ENCODE measurements at regions not wholly inside any gene's neighbourhood (a gene's known extent, or its start where the extent isn't known, plus 50 kb on each side); places are given as distances from the start of the nearest gene placed in this dataset.
"Not testable (repeated sequence)": the region's sequence is repeated elsewhere in the genome, so short reads cannot be mapped to it uniquely, and the experiment has no call there.

- no peaks in the 10 kb centered on the region for H3K4me1 Mint-ChIP-seq
Measured at GRCh38 chr4:57373991-57374390, 263.8 kb upstream of the IGFBP7 start.

GRCh38 chr4:57371671-57372070 lies 261.5 kb upstream of the IGFBP7 start:
- Mint-ChIP-seq H3K9me3 (peaks cover 0 to 4% (median 0%) of the 10 kb centered on the region in 7 donors), H3K27me3 (no peaks in the 10 kb centered on the region), H3K27ac (no peak overlapping the region), H3K36me3 (no peaks in the 10 kb centered on the region), H3K4me1 (no peaks in the 10 kb centered on the region), H3K4me3 (no peak overlapping the region)
- ATAC-seq (ENCODE audit: low read depth in 2 of 2) (no peak), DNase-seq (no peak)

More at GRCh38 chr4:57373991-57374390, 263.8 kb upstream of the IGFBP7 start:
- ATAC-seq (ENCODE audit: low read depth in 2 of 2) (no peak), DNase-seq (no peak)
- Mint-ChIP-seq H3K27me3 (no peaks in the 10 kb centered on the region), H3K27ac (no peak overlapping the region), H3K9me3 (peaks cover 0 to 4% (median 0%) of the 10 kb centered on the region in 7 donors), H3K36me3 (no peaks in the 10 kb centered on the region), H3K4me3 (no peak overlapping the region)

- H3K27ac Mint-ChIP-seq, result no peak overlapping the region
- DNase-seq, result no peak
- no peaks in the 10 kb centered on the region for H3K4me1 Mint-ChIP-seq
- peaks cover 0 to 4% (median 0%) of the 10 kb centered on the region in 7 donors for H3K9me3 Mint-ChIP-seq
- no peak for ATAC-seq (ENCODE audit: low read depth in 2 of 2)
- H3K27me3 Mint-ChIP-seq, result no peaks in the 10 kb centered on the region
- no peaks in the 10 kb centered on the region for H3K36me3 Mint-ChIP-seq
- no peak overlapping the region for H3K4me3 Mint-ChIP-seq
Measured at GRCh38 chr4:57370691-57371090, 260.5 kb upstream of the IGFBP7 start.

GRCh38 chr4:57369446-57369845 lies 259.3 kb upstream of the IGFBP7 start:
- H3K9me3 Mint-ChIP-seq, result peaks cover 0 to 4% (median 0%) of the 10 kb centered on the region in 7 donors
- H3K4me1 Mint-ChIP-seq, result no peaks in the 10 kb centered on the region
- ATAC-seq (ENCODE audit: low read depth in 2 of 2) (no peak), DNase-seq (no peak)
- no peaks in the 10 kb centered on the region for H3K27me3 Mint-ChIP-seq
- no peak overlapping the region for H3K4me3 Mint-ChIP-seq
- no peaks in the 10 kb centered on the region for H3K36me3 Mint-ChIP-seq
- H3K27ac Mint-ChIP-seq, result no peak overlapping the region

- ATAC-seq (ENCODE audit: low read depth in 2 of 2) (no peak), DNase-seq (no peak)
- H3K9me3 Mint-ChIP-seq, result peaks cover 0 to 4% (median 0%) of the 10 kb centered on the region in 7 donors
- no peaks in the 10 kb centered on the region for H3K36me3 Mint-ChIP-seq
- no peak overlapping the region for H3K4me3 Mint-ChIP-seq
- H3K4me1 Mint-ChIP-seq, result no peaks in the 10 kb centered on the region
- H3K27me3 Mint-ChIP-seq, result no peaks in the 10 kb centered on the region
- H3K27ac Mint-ChIP-seq, result no peak overlapping the region
Measured at GRCh38 chr4:57364255-57364654, 254.1 kb upstream of the IGFBP7 start.

GRCh38 chr4:57363346-57363745 lies 253.2 kb upstream of the IGFBP7 start:
- Mint-ChIP-seq H3K4me3 (no peak overlapping the region), H3K36me3 (no peaks in the 10 kb centered on the region), H3K27me3 (no peaks in the 10 kb centered on the region), H3K9me3 (peaks cover 0 to 9% (median 0%) of the 10 kb centered on the region in 7 donors), H3K27ac (no peak overlapping the region), H3K4me1 (no peaks in the 10 kb centered on the region)
- ATAC-seq (ENCODE audit: low read depth in 2 of 2), result no peak
- DNase-seq, result no peak

- no peak overlapping the region for H3K27ac Mint-ChIP-seq
- H3K4me3 Mint-ChIP-seq, result no peak overlapping the region
- H3K4me1 Mint-ChIP-seq, result no peaks in the 10 kb centered on the region
- peaks cover 0 to 6% (median 0%) of the 10 kb centered on the region in 7 donors for H3K9me3 Mint-ChIP-seq
- no peaks in the 10 kb centered on the region for H3K27me3 Mint-ChIP-seq
- DNase-seq (no peak), ATAC-seq (ENCODE audit: low read depth in 2 of 2) (no peak)
- no peaks in the 10 kb centered on the region for H3K36me3 Mint-ChIP-seq
Measured at GRCh38 chr4:57360681-57361080, 250.5 kb upstream of the IGFBP7 start.

GRCh38 chr4:57355101-57355665 lies 245.0 kb upstream of the IGFBP7 start:
- no peaks in the 10 kb centered on the region for H3K4me1 Mint-ChIP-seq
- ATAC-seq (ENCODE audit: low read depth in 2 of 2), result no peak
- H3K4me3 Mint-ChIP-seq, result no peak overlapping the region
- no peaks in the 10 kb centered on the region for H3K36me3 Mint-ChIP-seq
- no peak overlapping the region for H3K27ac Mint-ChIP-seq
- peaks cover 0 to 6% (median 0%) of the 10 kb centered on the region in 7 donors for H3K9me3 Mint-ChIP-seq
- DNase-seq, result no peak
- no peaks in the 10 kb centered on the region for H3K27me3 Mint-ChIP-seq

GRCh38 chr4:57351731-57352130 lies 241.5 kb upstream of the IGFBP7 start:
- DNase-seq, result no peak
- Mint-ChIP-seq H3K27me3 (no peaks in the 10 kb centered on the region), H3K4me3 (no peak overlapping the region), H3K36me3 (no peaks in the 10 kb centered on the region), H3K4me1 (no peaks in the 10 kb centered on the region), H3K27ac (no peak overlapping the region), H3K9me3 (peaks cover 0 to 4% (median 0%) of the 10 kb centered on the region in 7 donors)
- ATAC-seq (ENCODE audit: low read depth in 2 of 2), result no peak

GRCh38 chr4:57344296-57344695 lies 234.1 kb upstream of the IGFBP7 start:
- Mint-ChIP-seq H3K4me3 (no peak overlapping the region), H3K4me1 (no peaks in the 10 kb centered on the region), H3K9me3 (peaks cover 0 to 7% (median 0%) of the 10 kb centered on the region in 7 donors), H3K27ac (no peak overlapping the region), H3K36me3 (no peaks in the 10 kb centered on the region), H3K27me3 (peaks cover 0 to under 1% (median 0%) of the 10 kb centered on the region in 3 donors)
- DNase-seq (no peak), ATAC-seq (ENCODE audit: low read depth in 2 of 2) (no peak)

- Mint-ChIP-seq H3K4me3 (no peak overlapping the region), H3K27ac (no peak overlapping the region), H3K27me3 (peaks cover 0 to 9% (median 0%) of the 10 kb centered on the region in 3 donors), H3K36me3 (no peaks in the 10 kb centered on the region), H3K9me3 (peaks cover 0 to 11% (median 2%) of the 10 kb centered on the region in 7 donors), H3K4me1 (no peaks in the 10 kb centered on the region)
- no peak for ATAC-seq (ENCODE audit: low read depth in 2 of 2)
- DNase-seq, result no peak
Measured at GRCh38 chr4:57342411-57342810, 232.2 kb upstream of the IGFBP7 start.

GRCh38 chr4:57338861-57339260 lies 228.7 kb upstream of the IGFBP7 start:
- not testable (repeated sequence) for H3K27ac Mint-ChIP-seq; H3K4me3 Mint-ChIP-seq; H3K36me3 Mint-ChIP-seq; H3K4me1 Mint-ChIP-seq; ATAC-seq (ENCODE audit: low read depth in 2 of 2); DNase-seq; H3K9me3 Mint-ChIP-seq
- H3K27me3 Mint-ChIP-seq, result peaks cover 0 to 15% (median 0%) of the 10 kb centered on the region in 3 donors

- Mint-ChIP-seq H3K4me1 (no peaks in the 10 kb centered on the region), H3K27me3 (peaks cover 0 to 8% (median 0%) of the 10 kb centered on the region in 3 donors), H3K27ac (no peak overlapping the region), H3K4me3 (no peak overlapping the region), H3K9me3 (peaks cover 0 to 3% (median 0%) of the 10 kb centered on the region in 7 donors), H3K36me3 (no peaks in the 10 kb centered on the region)
- ATAC-seq (ENCODE audit: low read depth in 2 of 2), result no peak
- no peak for DNase-seq
Measured at GRCh38 chr4:57333684-57334083, 223.5 kb upstream of the IGFBP7 start.

- Mint-ChIP-seq H3K4me1 (no peaks in the 10 kb centered on the region), H3K9me3 (peaks cover 0 to 4% (median 0%) of the 10 kb centered on the region in 7 donors), H3K4me3 (no peak overlapping the region), H3K27ac (no peak overlapping the region), H3K27me3 (peaks cover 0 to 6% (median 5%) of the 10 kb centered on the region in 3 donors), H3K36me3 (no peaks in the 10 kb centered on the region)
- no peak for ATAC-seq (ENCODE audit: low read depth in 2 of 2)
- no peak for DNase-seq
Measured at GRCh38 chr4:57331959-57332358, 221.8 kb upstream of the IGFBP7 start.

GRCh38 chr4:57329279-57329678 lies 219.1 kb upstream of the IGFBP7 start:
- no peaks in the 10 kb centered on the region for H3K4me1 Mint-ChIP-seq
- H3K27ac Mint-ChIP-seq, result peak overlapping the region in 1 of 6 donors; percentile 25
- no peak for ATAC-seq (ENCODE audit: low read depth in 2 of 2)
- H3K36me3 Mint-ChIP-seq, result no peaks in the 10 kb centered on the region
- H3K9me3 Mint-ChIP-seq, result peaks cover 0 to 4% (median 0%) of the 10 kb centered on the region in 7 donors
- DNase-seq, result no peak
- no peak overlapping the region for H3K4me3 Mint-ChIP-seq
- H3K27me3 Mint-ChIP-seq, result peaks cover 0 to 5% (median under 1%) of the 10 kb centered on the region in 3 donors

Data from naive B cell (primary cell).